Breast epithelium (tissue), 4 donors: ENCODE measurements at regions not wholly inside any gene's neighbourhood (a gene's known extent, or its start where the extent isn't known, plus 50 kb on each side); places are given as distances from the start of the nearest gene placed in this dataset.

Experiments
- DNase-seq, 2 donors: peaks; one replicate each; pipeline ENCODE4 v3.0.0-alpha.2; 2019; ENCODE audit warnings: low spot score in 2 of 2
- H3K27ac ChIP-seq, 2 donors: fragments of 200-600 bp; sonication (generic) in 1 of 2; one replicate each; pipeline ENCODE4 v1.5.1; 2016 to 2019; ENCODE audit warnings: mild to moderate bottlenecking in 1 of 2
- H3K27me3 ChIP-seq, 2 donors: fragments of 200-600 bp; sonication (generic) in 1 of 2; one replicate each; pipeline versions ENCODE4 v1.5.1 to v1.6.0; 2017 to 2019; ENCODE audit warnings: control low read depth in 1 of 2, mild to moderate bottlenecking in 1 of 2
- H3K36me3 ChIP-seq: fragments of 200-600 bp; one replicate; pipeline ENCODE4 v1.5.1; 2019
- H3K4me1 ChIP-seq, 2 donors: fragments of 200-600 bp; sonication (generic); one replicate each; pipeline ENCODE4 v1.5.1; 2016 to 2019; ENCODE audit warnings: control low read depth in 1 of 2
- H3K4me3 ChIP-seq, 3 donors: fragments of 200-600 bp; sonication (generic); 1 replicate in 2 of 3; 2 replicates in 1 of 3; pipeline ENCODE4 v1.5.1; 2016 to 2019; ENCODE audit warnings: mild to moderate bottlenecking in 3 of 3, moderate library complexity in 2 of 3
- H3K9me3 ChIP-seq, 2 donors: fragments of 200-600 bp; sonication (generic) in 1 of 2; one replicate each; pipeline ENCODE4 v1.5.1; 2016 to 2019; ENCODE audit warnings: control low read depth in 1 of 2
- POLR2A ChIP-seq: fragments of 450-650 bp; IDR thresholded peaks from one replicate; pipeline ENCODE4 v1.6.1; 2016; ENCODE audit warnings: antibody characterized with exemption, mild to moderate bottlenecking, moderate library complexity
- POLR2AphosphoS5 ChIP-seq, 3 donors: sonication (generic); formaldehyde crosslinking; IDR thresholded peaks; one replicate each; pipeline ENCODE4 v1.6.1; 2017; ENCODE audit warnings: antibody characterized with exemption in 3 of 3
- intact Hi-C: fragments of 100-400 bp; cut with DNase I; formaldehyde crosslinking; loops from one replicate; pipeline ENCODE4 v1.15.1; 2023; ENCODE audit warnings: low total_unique reads
- TF ChIP-seq, protein P1 (sequence below), 3 donors: fragments of 450-650 bp; IDR thresholded peaks; one replicate each; pipeline ENCODE4 v1.5.1; 2016 to 2017; ENCODE audit warnings: antibody characterized with exemption in 3 of 3, mild to moderate bottlenecking in 3 of 3, moderate library complexity in 3 of 3

DNA sequence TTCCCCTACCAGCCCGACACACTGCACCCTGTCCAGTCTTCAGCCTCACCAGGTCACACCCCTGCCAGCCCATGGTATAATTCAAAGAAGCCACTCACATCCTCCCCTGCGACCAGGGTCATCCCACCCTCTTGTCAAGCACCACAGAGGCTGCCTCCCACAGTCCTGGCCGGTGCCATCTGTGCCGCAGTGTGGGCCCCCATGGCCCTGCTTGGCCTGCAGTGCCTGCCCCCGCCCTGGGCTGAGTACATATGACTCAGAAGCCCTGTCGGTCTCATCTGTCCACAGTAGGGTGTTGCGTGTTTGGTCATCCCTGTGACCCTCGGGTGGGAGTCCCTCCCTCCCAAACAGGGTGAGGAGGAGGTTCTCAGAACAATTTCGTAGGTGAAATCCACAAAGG, 190.8 kb upstream of the AJAP1 start:
- H3K4me1 ChIP-seq, result no peaks in the 10 kb centered on the region
- H3K27ac ChIP-seq, result no peak overlapping the region
- no peak overlapping the region for H3K4me3 ChIP-seq
- no peaks in the 10 kb centered on the region for H3K27me3 ChIP-seq
- intact Hi-C loops, result no loop called here
- DNase-seq, result no peak
- TF ChIP-seq, protein P1, sequence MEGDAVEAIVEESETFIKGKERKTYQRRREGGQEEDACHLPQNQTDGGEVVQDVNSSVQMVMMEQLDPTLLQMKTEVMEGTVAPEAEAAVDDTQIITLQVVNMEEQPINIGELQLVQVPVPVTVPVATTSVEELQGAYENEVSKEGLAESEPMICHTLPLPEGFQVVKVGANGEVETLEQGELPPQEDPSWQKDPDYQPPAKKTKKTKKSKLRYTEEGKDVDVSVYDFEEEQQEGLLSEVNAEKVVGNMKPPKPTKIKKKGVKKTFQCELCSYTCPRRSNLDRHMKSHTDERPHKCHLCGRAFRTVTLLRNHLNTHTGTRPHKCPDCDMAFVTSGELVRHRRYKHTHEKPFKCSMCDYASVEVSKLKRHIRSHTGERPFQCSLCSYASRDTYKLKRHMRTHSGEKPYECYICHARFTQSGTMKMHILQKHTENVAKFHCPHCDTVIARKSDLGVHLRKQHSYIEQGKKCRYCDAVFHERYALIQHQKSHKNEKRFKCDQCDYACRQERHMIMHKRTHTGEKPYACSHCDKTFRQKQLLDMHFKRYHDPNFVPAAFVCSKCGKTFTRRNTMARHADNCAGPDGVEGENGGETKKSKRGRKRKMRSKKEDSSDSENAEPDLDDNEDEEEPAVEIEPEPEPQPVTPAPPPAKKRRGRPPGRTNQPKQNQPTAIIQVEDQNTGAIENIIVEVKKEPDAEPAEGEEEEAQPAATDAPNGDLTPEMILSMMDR (IDR thresholded peaks at IDR 0.05), result no peak
- TF ChIP-seq POLR2A (no peak), POLR2AphosphoS5 (IDR thresholded peaks at IDR 0.05) (no peak)
- no peaks in the 10 kb centered on the region for H3K9me3 ChIP-seq
- no peaks in the 10 kb centered on the region for H3K36me3 ChIP-seq

DNA sequence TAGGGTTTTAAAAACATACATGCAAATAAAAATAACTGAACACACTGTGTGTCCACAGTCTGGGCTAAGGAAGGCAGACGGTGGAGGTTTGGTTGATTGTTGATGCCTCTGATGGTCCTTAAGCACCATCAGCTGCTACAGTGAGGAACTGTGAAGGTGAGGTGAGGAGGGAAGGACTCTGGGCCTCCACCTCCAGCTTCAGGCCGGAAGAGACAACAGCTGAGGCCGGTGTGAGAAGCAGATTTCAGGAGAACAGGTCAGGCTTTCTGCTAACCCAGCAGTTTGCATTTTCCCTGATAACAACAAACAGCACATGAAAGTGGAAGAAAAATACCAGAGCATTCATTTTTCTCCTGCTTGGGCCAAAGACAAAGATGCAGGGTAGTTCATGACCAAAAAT, 189.9 kb upstream of the AJAP1 start:
- Histone ChIP-seq H3K4me3 (no peak overlapping the region), H3K9me3 (no peaks in the 10 kb centered on the region), H3K4me1 (no peaks in the 10 kb centered on the region), H3K36me3 (no peaks in the 10 kb centered on the region), H3K27ac (no peak overlapping the region), H3K27me3 (no peaks in the 10 kb centered on the region)
- DNase-seq, result no peak
- intact Hi-C loops, result no loop called here
- no peak for TF ChIP-seq POLR2A

DNA sequence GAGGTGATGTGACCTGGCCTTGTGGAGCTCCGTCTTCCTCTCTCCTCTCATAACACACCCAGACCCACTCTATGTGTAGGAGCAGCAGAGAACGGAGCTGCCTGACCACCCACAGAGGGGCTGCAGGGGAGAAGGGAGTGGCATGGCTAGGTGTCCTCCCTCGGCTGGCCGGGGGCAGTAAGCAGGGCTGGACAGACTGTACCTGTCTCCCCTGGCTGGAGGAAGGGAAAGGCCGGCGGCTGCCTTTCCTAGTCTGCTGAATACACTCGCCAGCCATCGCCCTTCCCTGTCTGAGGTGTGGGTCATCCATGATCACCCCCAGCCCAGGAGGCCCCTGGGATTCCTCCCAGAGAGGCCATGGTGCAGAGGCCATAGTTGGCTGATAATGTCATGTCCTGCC, 187.2 kb upstream of the AJAP1 start:
- TF ChIP-seq POLR2A (no peak), POLR2AphosphoS5 (IDR thresholded peaks at IDR 0.05) (no peak)
- TF ChIP-seq, protein P1 (IDR thresholded peaks at IDR 0.05), result no peak
- Histone ChIP-seq H3K27me3 (no peaks in the 10 kb centered on the region), H3K4me3 (no peak overlapping the region), H3K27ac (no peak overlapping the region), H3K4me1 (no peaks in the 10 kb centered on the region), H3K36me3 (no peaks in the 10 kb centered on the region), H3K9me3 (no peaks in the 10 kb centered on the region)
- intact Hi-C loops, result no loop called here
- no peak for DNase-seq

DNA sequence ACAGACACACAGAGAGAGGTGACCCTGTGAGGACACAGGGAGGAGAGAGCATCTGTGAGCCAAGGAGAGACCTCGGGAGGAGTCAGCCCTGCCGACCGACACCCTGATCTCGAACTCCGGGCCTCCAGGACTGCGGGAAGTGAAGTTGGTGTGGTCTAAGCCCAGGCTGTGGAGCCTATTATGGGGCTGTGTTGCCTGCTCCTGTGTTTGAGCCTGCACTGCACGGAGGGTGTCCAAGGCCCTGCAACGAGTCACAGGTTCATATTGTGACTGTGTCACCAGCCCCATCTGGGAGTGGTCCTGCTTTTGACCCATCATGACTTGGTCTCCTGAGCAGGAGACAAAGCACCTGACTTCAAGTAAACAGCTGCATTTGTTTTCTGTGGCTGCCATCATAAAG, 186.0 kb upstream of the AJAP1 start:
- Histone ChIP-seq H3K36me3 (no peaks in the 10 kb centered on the region), H3K27me3 (no peaks in the 10 kb centered on the region), H3K9me3 (no peaks in the 10 kb centered on the region), H3K4me3 (no peak overlapping the region), H3K27ac (no peak overlapping the region), H3K4me1 (no peaks in the 10 kb centered on the region)
- intact Hi-C loops, result no loop called here
- TF ChIP-seq, protein P1 (IDR thresholded peaks at IDR 0.05), result no peak
- no peak for DNase-seq

DNA sequence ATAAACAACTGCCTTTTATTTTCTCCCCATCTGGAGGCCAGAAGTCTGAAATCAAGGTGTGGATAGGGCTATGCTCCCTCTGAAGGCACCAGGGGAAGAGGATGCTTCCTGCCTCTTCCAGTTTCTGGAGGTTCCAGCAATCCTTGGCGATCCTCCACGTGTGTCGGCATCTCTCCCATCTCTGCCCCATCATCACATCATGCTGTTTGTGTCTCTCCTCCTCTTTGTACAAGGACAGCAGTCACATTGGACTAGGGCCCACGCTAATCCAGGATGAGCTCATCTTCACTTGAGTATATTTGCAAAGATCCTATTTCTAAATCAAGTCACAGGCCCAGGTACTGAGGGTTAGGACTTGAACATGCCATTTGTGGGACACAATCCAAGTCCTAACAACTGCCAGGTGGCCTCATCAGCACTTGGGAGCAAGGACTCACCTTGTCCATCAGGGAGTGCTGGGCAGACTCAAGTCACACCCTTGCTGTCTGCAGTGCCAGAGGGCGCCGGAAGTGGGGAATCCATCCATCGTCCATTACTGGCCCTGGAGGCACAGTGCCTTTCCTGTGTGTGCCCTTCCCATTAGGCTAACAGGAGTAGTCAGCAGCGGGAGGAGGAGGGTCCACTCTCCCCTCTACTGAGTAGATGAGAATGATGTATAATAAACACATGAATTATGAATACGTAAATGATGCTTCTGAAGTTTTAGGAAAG, 185.4 kb upstream of the AJAP1 start:
- no peak overlapping the region for H3K4me3 ChIP-seq
- no peaks in the 10 kb centered on the region for H3K36me3 ChIP-seq
- TF ChIP-seq POLR2A, result no peak
- TF ChIP-seq POLR2AphosphoS5 (IDR thresholded peaks at IDR 0.05), result no peak
- TF ChIP-seq, protein P1 (IDR thresholded peaks at IDR 0.05), result no peak
- intact Hi-C loops, result no loop called here
- peak in 1 of 2 donors; percentile 24 for DNase-seq
- H3K4me1 ChIP-seq, result no peaks in the 10 kb centered on the region
- H3K27ac ChIP-seq, result no peak overlapping the region
- no peaks in the 10 kb centered on the region for H3K27me3 ChIP-seq
- no peaks in the 10 kb centered on the region for H3K9me3 ChIP-seq

DNA sequence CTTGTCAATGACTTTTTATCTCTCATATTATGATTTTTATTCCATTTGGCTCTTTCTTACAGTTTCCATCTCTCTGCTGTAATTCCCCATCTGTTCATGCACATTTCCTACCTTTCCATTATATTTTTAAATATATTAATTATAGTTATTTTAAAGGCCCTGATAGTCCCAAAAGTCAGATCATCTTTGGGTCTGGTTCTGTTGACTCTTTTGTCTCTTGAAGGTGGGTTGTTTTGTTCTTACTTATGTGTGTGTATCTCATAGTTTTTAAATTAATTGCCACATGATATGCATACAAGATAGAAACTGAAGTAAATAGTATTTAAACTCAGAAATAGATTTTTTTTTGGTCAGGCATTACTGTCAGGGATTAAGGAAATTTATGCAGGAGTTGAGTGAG, 178.0 kb upstream of the AJAP1 start:
- no peaks in the 10 kb centered on the region for H3K4me1 ChIP-seq
- H3K36me3 ChIP-seq, result no peaks in the 10 kb centered on the region
- no peak for DNase-seq
- H3K9me3 ChIP-seq, result peaks cover 7 to 25% of the 10 kb centered on the region in 2 donors
- intact Hi-C loops, result no loop called here
- no peak overlapping the region for H3K4me3 ChIP-seq
- no peak overlapping the region for H3K27ac ChIP-seq
- TF ChIP-seq, protein P1 (IDR thresholded peaks at IDR 0.05), result no peak
- TF ChIP-seq POLR2A (no peak), POLR2AphosphoS5 (IDR thresholded peaks at IDR 0.05) (no peak)
- H3K27me3 ChIP-seq, result no peaks in the 10 kb centered on the region
